Right cardiac atrium (tissue), 5 donors: ENCODE measurements at regions not wholly inside any gene's neighbourhood (a gene's known extent, or its start where the extent isn't known, plus 50 kb on each side); places are given as distances from the start of the nearest gene placed in this dataset.
A peak's percentile ranks its signal among the peaks of the same experiment; 100 is the strongest.

Experiments
- ATAC-seq, 2 donors: fragments of 200-7000 bp; cut with Tn5 transposase; one replicate each; pipeline versions ENCODE4 v1.8.0 to v1.9.1; 2020; ENCODE audit warnings: moderate library complexity in 2 of 2, mild to moderate bottlenecking in 1 of 2
- DNase-seq, 3 donors: peaks; one replicate each; pipeline ENCODE4 v3.0.0-alpha.2; 2020
- H3K27ac ChIP-seq: one replicate; pipeline ENCODE4 v1.5.1; 2013; ENCODE audit warnings: mild to moderate bottlenecking, low read length, control low read depth, moderate library complexity
- H3K27me3 ChIP-seq: one replicate; pipeline ENCODE4 v1.6.1; 2013; ENCODE audit not compliant: control insufficient read depth, insufficient read depth
- H3K4me1 ChIP-seq: one replicate; pipeline ENCODE4 v1.6.1; 2013; ENCODE audit warnings: low read length; ENCODE audit not compliant: control insufficient read depth, insufficient read depth
- H3K4me3 ChIP-seq: one replicate; pipeline ENCODE4 v1.5.1; 2013; ENCODE audit warnings: low read length, control low read depth
- H3K9me3 ChIP-seq: one replicate; pipeline ENCODE4 v1.6.1; 2013; ENCODE audit warnings: low read length; ENCODE audit not compliant: control insufficient read depth
- WGBS: extraction: QIAGEN DNeasy Blood & Tissue Kit; methylation state at CpG from one replicate; pipeline ENCODE4 v1.1.7; 2013; 5-methylcytosine and 5-hydroxymethylcytosine counted together
- intact Hi-C, 4 donors: fragments of 100-400 bp; cut with DNase I; formaldehyde crosslinking; loops; one replicate each; pipeline versions ENCODE4 v1.11.0 to v1.14.0; 2022 to 2023
- donor health status: healthy with polysubstance abuse.
- donor health status: DM: no; HTN: yes; CAD: no.
- donor health status: DM: no; HTN: no; CAD: no.
- donor health status: DM: no; HTN: yes; CAD: no; lungs with severe emphysema.
- donor health status: DM: yes; HTN: yes; CAD: no.

GRCh38 chr2:8529706-8530277, 152.1 kb upstream of the ID2 start:
- Histone ChIP-seq H3K27me3 (no peaks in the 10 kb centered on the region), H3K9me3 (no peaks in the 10 kb centered on the region), H3K4me3 (no peak overlapping the region), H3K4me1 (no peaks in the 10 kb centered on the region), H3K27ac (no peak overlapping the region)
- DNase-seq (peak in 1 of 3 donors; percentile 52), ATAC-seq (no peak)
- intact Hi-C loops: loop anchor here in 2 of 4 donors (5.0 to 10.0 kb wide), 2 partner anchors 153 to 155 kb away; partner anchors contain the start of gene ID2 (in 2 of the 2)
- 94% methylated on average over 6 of the region's 6 CpGs for WGBS

- intact Hi-C loops: no loop called here
- no peaks in the 10 kb centered on the region for H3K9me3 ChIP-seq
- no peak overlapping the region for H3K27ac ChIP-seq
- no peak overlapping the region for H3K4me3 ChIP-seq
- no peaks in the 10 kb centered on the region for H3K4me1 ChIP-seq
- ATAC-seq (no peak), DNase-seq (no peak)
- 97% methylated on average over 1 of the region's 1 CpG for WGBS
- no peaks in the 10 kb centered on the region for H3K27me3 ChIP-seq
Measured at GRCh38 chr2:8531481-8531880, 150.4 kb upstream of the ID2 start.

- H3K27ac ChIP-seq: no peak overlapping the region
- no peaks in the 10 kb centered on the region for H3K9me3 ChIP-seq
- H3K27me3 ChIP-seq: no peaks in the 10 kb centered on the region
- no peak overlapping the region for H3K4me3 ChIP-seq
- ATAC-seq (no peak), DNase-seq (no peak)
- intact Hi-C loops: no loop called here
- 94% methylated on average over 5 of the region's 5 CpGs for WGBS
- H3K4me1 ChIP-seq: no peaks in the 10 kb centered on the region
Measured at GRCh38 chr2:8532438-8532837, 149.4 kb upstream of the ID2 start.

GRCh38 chr2:8533923-8534322, 147.9 kb upstream of the ID2 start:
- Histone ChIP-seq H3K27ac (no peak overlapping the region), H3K4me1 (peaks cover 2% of the 10 kb centered on the region), H3K4me3 (no peak overlapping the region), H3K9me3 (no peaks in the 10 kb centered on the region), H3K27me3 (no peaks in the 10 kb centered on the region)
- 97% methylated on average over 8 of the region's 8 CpGs for WGBS
- intact Hi-C loops: no loop called here
- DNase-seq (peak in 1 of 3 donors; percentile 39), ATAC-seq (no peak)

GRCh38 chr2:8534386-8534728, 147.5 kb upstream of the ID2 start:
- DNase-seq (no peak), ATAC-seq (no peak)
- 79% methylated on average over 12 of the region's 12 CpGs for WGBS
- Histone ChIP-seq H3K4me1 (peaks cover 4% of the 10 kb centered on the region), H3K27me3 (no peaks in the 10 kb centered on the region), H3K9me3 (no peaks in the 10 kb centered on the region), H3K27ac (no peak overlapping the region), H3K4me3 (no peak overlapping the region)
- intact Hi-C loops: no loop called here

GRCh38 chr2:8534729-8535468, 147.0 kb upstream of the ID2 start:
- Histone ChIP-seq H3K9me3 (no peaks in the 10 kb centered on the region), H3K27me3 (no peaks in the 10 kb centered on the region), H3K27ac (peak overlapping the region; percentile 45), H3K4me3 (no peak overlapping the region), H3K4me1 (peaks cover 6% of the 10 kb centered on the region)
- intact Hi-C loops: no loop called here
- WGBS: 49% methylated on average over 15 of the region's 15 CpGs
- DNase-seq: peak; percentile 87 to 96 (median 94)
- ATAC-seq: peak; percentile 87 to 90

- intact Hi-C loops: no loop called here
- 62% methylated on average over 9 of the region's 9 CpGs for WGBS
- H3K4me1 ChIP-seq: peaks cover 9% of the 10 kb centered on the region
- H3K4me3 ChIP-seq: no peak overlapping the region
- ATAC-seq: no peak
- H3K27me3 ChIP-seq: no peaks in the 10 kb centered on the region
- DNase-seq: no peak
- no peaks in the 10 kb centered on the region for H3K9me3 ChIP-seq
- peak overlapping the region; percentile 45 for H3K27ac ChIP-seq
Measured at GRCh38 chr2:8535469-8535795, 146.4 kb upstream of the ID2 start.

- Histone ChIP-seq H3K27me3 (no peaks in the 10 kb centered on the region), H3K9me3 (no peaks in the 10 kb centered on the region), H3K4me1 (peaks cover 9% of the 10 kb centered on the region), H3K27ac (no peak overlapping the region), H3K4me3 (no peak overlapping the region)
- DNase-seq (peak in 1 of 3 donors; percentile 66), ATAC-seq (no peak)
- intact Hi-C loops: no loop called here
- 68% methylated on average over 19 of the region's 19 CpGs for WGBS
Measured at GRCh38 chr2:8535821-8536685, 145.8 kb upstream of the ID2 start.

GRCh38 chr2:8536686-8537561, 144.9 kb upstream of the ID2 start:
- H3K27ac ChIP-seq: no peak overlapping the region
- 57% methylated on average over 16 of the region's 16 CpGs for WGBS
- H3K4me3 ChIP-seq: no peak overlapping the region
- H3K27me3 ChIP-seq: no peaks in the 10 kb centered on the region
- peaks cover 9% of the 10 kb centered on the region for H3K4me1 ChIP-seq
- DNase-seq (no peak), ATAC-seq (no peak)
- no peaks in the 10 kb centered on the region for H3K9me3 ChIP-seq
- intact Hi-C loops: no loop called here

GRCh38 chr2:8537562-8538155, 144.2 kb upstream of the ID2 start:
- DNase-seq (peak in 1 of 3 donors; percentile 40), ATAC-seq (no peak)
- no peaks in the 10 kb centered on the region for H3K27me3 ChIP-seq
- intact Hi-C loops: no loop called here
- WGBS: 71% methylated on average over 4 of the region's 4 CpGs
- peaks cover 9% of the 10 kb centered on the region for H3K4me1 ChIP-seq
- no peaks in the 10 kb centered on the region for H3K9me3 ChIP-seq
- no peak overlapping the region for H3K4me3 ChIP-seq
- H3K27ac ChIP-seq: no peak overlapping the region
